DND-41 (cell line): ENCODE measurements at regions not wholly inside any gene's neighbourhood (a gene's known extent, or its start where the extent isn't known, plus 50 kb on each side); places are given as distances from the start of the nearest gene placed in this dataset.

Experiments
- EZH2 ChIP-seq: IDR thresholded peaks from 3 replicates; pipeline ENCODE4 v1.6.1; 2012; ENCODE audit warnings: borderline replicate concordance, low read depth, mild to moderate bottlenecking, moderate library complexity, low read length, inconsistent platforms; ENCODE audit not compliant: severe bottlenecking
- TF ChIP-seq, protein P1 (sequence below): IDR thresholded peaks from 2 replicates; pipeline ENCODE4 v1.5.1; 2012; ENCODE audit warnings: borderline replicate concordance, low read length, moderate library complexity, mild to moderate bottlenecking; ENCODE audit not compliant: poor library complexity, severe bottlenecking; ENCODE audit errors: extremely low read depth

DNA sequence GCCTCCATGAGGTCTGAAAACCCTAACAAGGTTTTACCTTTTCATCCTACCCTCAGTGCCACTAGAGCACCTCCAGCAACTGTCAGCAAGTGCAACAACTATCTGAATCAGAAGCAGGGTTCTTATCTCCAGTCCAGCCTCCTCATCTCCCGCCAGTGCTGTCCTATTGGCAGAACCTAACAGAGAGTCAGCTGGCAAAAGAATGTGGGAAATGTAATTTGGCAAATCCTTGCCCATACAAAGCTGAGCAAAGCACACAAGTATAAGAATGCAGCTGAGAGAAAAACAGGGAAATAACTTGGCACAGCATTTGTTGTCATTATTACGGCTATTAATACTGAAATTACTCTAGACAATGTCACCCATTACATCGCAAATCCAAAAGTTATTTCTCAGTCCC, 124.2 kb downstream of the ATP6V1G3 start:
- TF ChIP-seq, protein P1, sequence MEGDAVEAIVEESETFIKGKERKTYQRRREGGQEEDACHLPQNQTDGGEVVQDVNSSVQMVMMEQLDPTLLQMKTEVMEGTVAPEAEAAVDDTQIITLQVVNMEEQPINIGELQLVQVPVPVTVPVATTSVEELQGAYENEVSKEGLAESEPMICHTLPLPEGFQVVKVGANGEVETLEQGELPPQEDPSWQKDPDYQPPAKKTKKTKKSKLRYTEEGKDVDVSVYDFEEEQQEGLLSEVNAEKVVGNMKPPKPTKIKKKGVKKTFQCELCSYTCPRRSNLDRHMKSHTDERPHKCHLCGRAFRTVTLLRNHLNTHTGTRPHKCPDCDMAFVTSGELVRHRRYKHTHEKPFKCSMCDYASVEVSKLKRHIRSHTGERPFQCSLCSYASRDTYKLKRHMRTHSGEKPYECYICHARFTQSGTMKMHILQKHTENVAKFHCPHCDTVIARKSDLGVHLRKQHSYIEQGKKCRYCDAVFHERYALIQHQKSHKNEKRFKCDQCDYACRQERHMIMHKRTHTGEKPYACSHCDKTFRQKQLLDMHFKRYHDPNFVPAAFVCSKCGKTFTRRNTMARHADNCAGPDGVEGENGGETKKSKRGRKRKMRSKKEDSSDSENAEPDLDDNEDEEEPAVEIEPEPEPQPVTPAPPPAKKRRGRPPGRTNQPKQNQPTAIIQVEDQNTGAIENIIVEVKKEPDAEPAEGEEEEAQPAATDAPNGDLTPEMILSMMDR: no peak
- TF ChIP-seq EZH2: no peak
